H1 (cell line): ENCODE measurements at regions not wholly inside any gene's neighbourhood (a gene's known extent, or its start where the extent isn't known, plus 50 kb on each side); places are given as distances from the start of the nearest gene placed in this dataset.

Experiments
- CTCF ChIA-PET: fragments of 300-600 bp; sonication (Branson Sonifier 250); formaldehyde crosslinking; loops from one replicate; lab custom pipeline; 2021; ENCODE audit not compliant: partially characterized antibody; lab: Charles Lee
- POLR2A ChIA-PET: fragments of 300-600 bp; sonication (Branson Sonifier 250); formaldehyde crosslinking; loops from one replicate; lab custom pipeline; 2021; ENCODE audit warnings: inconsistent platforms; ENCODE audit not compliant: partially characterized antibody; lab: Charles Lee
- DNase-seq, 2 experiments: peaks; one replicate each; pipeline versions ENCODE4 v3.0.0 to v3.0.0-alpha.2; 2010 to 2022; ENCODE audit warnings: low spot score in 2 of 2, low read depth in 1 of 2, mixed read lengths in 1 of 2
- FAIRE-seq: peaks from 2 replicates; lab custom pipeline; 2011; peaks lifted over from hg19 to GRCh38; lab: Jason Lieb, UNC
- H2AFZ ChIP-seq: 2 replicates; pipeline ENCODE4 v1.8.1; 2012; ENCODE audit warnings: low read length, inconsistent platforms
- H2AK5ac ChIP-seq: 2 replicates; pipeline ENCODE4 v1.6.1; 2013; ENCODE audit warnings: low read depth, low read length
- H2BK120ac ChIP-seq: replicated peaks from 2 replicates; pipeline ENCODE3; 2013; ENCODE audit warnings: low read depth, low read length, inconsistent platforms
- H2BK12ac ChIP-seq: 2 replicates; pipeline ENCODE4 v1.6.1; 2013; ENCODE audit warnings: low read depth, low read length
- H2BK15ac ChIP-seq: 2 replicates; pipeline ENCODE4 v1.6.1; 2013; ENCODE audit warnings: low read length
- H2BK20ac ChIP-seq: 2 replicates; pipeline ENCODE4 v1.6.1; 2013; ENCODE audit warnings: low read length
- H2BK5ac ChIP-seq: 2 replicates; pipeline ENCODE4 v1.6.1; 2013; ENCODE audit warnings: low read depth, low read length
- H3K14ac ChIP-seq: 2 replicates; pipeline ENCODE4 v1.6.1; 2013; ENCODE audit warnings: inconsistent platforms; ENCODE audit not compliant: insufficient read length
- H3K18ac ChIP-seq: 2 replicates; pipeline ENCODE4 v1.6.1; 2013; ENCODE audit warnings: low read length; ENCODE audit errors: extremely low read depth
- H3K23ac ChIP-seq: 2 replicates; pipeline ENCODE4 v1.6.1; 2013; ENCODE audit warnings: inconsistent platforms; ENCODE audit not compliant: insufficient read length
- H3K23me2 ChIP-seq: 2 replicates; pipeline ENCODE4 v1.6.1; 2013; ENCODE audit warnings: low read depth, low read length
- H3K27ac ChIP-seq: 2 replicates; pipeline ENCODE4 v1.6.1; 2011; ENCODE audit warnings: low read depth, low read length, inconsistent platforms
- H3K27me3 ChIP-seq, 4 experiments: replicated peaks in 1 of 4; 1 replicate in 1 of 4; 2 replicates in 3 of 4; pipeline versions ENCODE4 v1.6.1 to v1.8.1; 2011 to 2013; ENCODE audit warnings: low read length in 3 of 4, mild to moderate bottlenecking in 3 of 4, inconsistent platforms in 2 of 4, mixed read lengths in 2 of 4, moderate library complexity in 1 of 4; ENCODE audit not compliant: control insufficient read depth in 3 of 4, insufficient read depth in 3 of 4; ENCODE audit errors: extremely low read depth in 1 of 4
- H3K36me3 ChIP-seq, 4 experiments: 2 replicates each; pipeline versions ENCODE4 v1.6.1 to v1.8.1; 2011 to 2013; ENCODE audit warnings: mild to moderate bottlenecking in 4 of 4, low read length in 3 of 4, moderate library complexity in 2 of 4, control low read depth in 1 of 4, inconsistent platforms in 1 of 4; ENCODE audit not compliant: insufficient read depth in 4 of 4, control insufficient read depth in 2 of 4
- H3K4ac ChIP-seq: replicated peaks from 2 replicates; pipeline ENCODE3; 2013; ENCODE audit warnings: low read length, low read depth, mixed read lengths, inconsistent platforms; ENCODE audit not compliant: insufficient read length
- H3K4me1 ChIP-seq, 4 experiments: replicated peaks in 1 of 4; 1 replicate in 1 of 4; 2 replicates in 3 of 4; pipeline versions ENCODE4 v1.6.1 to v1.8.1; 2011 to 2013; ENCODE audit warnings: low read length in 3 of 4, inconsistent platforms in 2 of 4, mixed read lengths in 1 of 4; ENCODE audit not compliant: insufficient read depth in 4 of 4, control insufficient read depth in 3 of 4
- H3K4me2 ChIP-seq, 2 experiments: 2 replicates each; pipeline versions ENCODE4 v1.6.1 to v1.8.1; 2011 to 2013; ENCODE audit warnings: low read depth in 2 of 2, low read length in 2 of 2, control low read depth in 1 of 2, inconsistent platforms in 1 of 2, mild to moderate bottlenecking in 1 of 2; ENCODE audit not compliant: insufficient read depth in 1 of 2
- H3K4me3 ChIP-seq, 4 experiments: fragments of 200-600, 300-600 bp in 1 of 4; sonication (generic), shearing (Covaris generic), sonication (Bioruptor Twin) in 1 of 4; 2 replicates each; pipeline versions ENCODE4 v1.5.1 to v1.8.1; 2011 to 2016; ENCODE audit warnings: low read length in 4 of 4, low read depth in 3 of 4, control low read depth in 2 of 4, inconsistent platforms in 2 of 4, mild to moderate bottlenecking in 2 of 4, mixed read lengths in 1 of 4, moderate library complexity in 1 of 4; ENCODE audit not compliant: insufficient read depth in 2 of 4; ENCODE audit errors: extremely low read depth in 1 of 4
- H3K56ac ChIP-seq: replicated peaks from 2 replicates; pipeline ENCODE3; 2013; ENCODE audit warnings: low read depth, mild to moderate bottlenecking, mixed read lengths, low read length, inconsistent platforms; ENCODE audit not compliant: insufficient read length
- H3K79me1 ChIP-seq: 2 replicates; pipeline ENCODE4 v1.6.1; 2013; ENCODE audit warnings: low read depth, low read length, control low read depth
- H3K79me2 ChIP-seq, 2 experiments: 2 replicates each; pipeline versions ENCODE4 v1.6.1 to v1.8.1; 2012 to 2013; ENCODE audit warnings: low read length in 2 of 2, mild to moderate bottlenecking in 2 of 2, inconsistent platforms in 1 of 2; ENCODE audit not compliant: insufficient read depth in 2 of 2, control insufficient read depth in 1 of 2
- H3K9ac ChIP-seq, 4 experiments: replicated peaks in 1 of 4; 1 replicate in 1 of 4; 2 replicates in 3 of 4; pipeline versions ENCODE4 v1.6.1 to v1.8.1; 2011 to 2013; ENCODE audit warnings: low read depth in 3 of 4, low read length in 3 of 4, control low read depth in 2 of 4, mild to moderate bottlenecking in 2 of 4, moderate library complexity in 2 of 4, inconsistent platforms in 1 of 4; ENCODE audit errors: extremely low read depth in 1 of 4
- H3K9me3 ChIP-seq, 2 experiments: 2 replicates each; pipeline versions ENCODE4 v1.6.1 to v1.8.1; 2012 to 2013; ENCODE audit warnings: mild to moderate bottlenecking in 2 of 2, moderate library complexity in 2 of 2, control low read depth in 1 of 2, inconsistent platforms in 1 of 2, low read depth in 1 of 2, low read length in 1 of 2, mixed read lengths in 1 of 2; ENCODE audit not compliant: insufficient read depth in 2 of 2
- H4K20me1 ChIP-seq, 2 experiments: replicated peaks in 1 of 2; 2 replicates each; pipeline versions ENCODE3 to v1.8.1; 2011 to 2013; ENCODE audit warnings: inconsistent platforms in 2 of 2, low read length in 2 of 2, mild to moderate bottlenecking in 1 of 2; ENCODE audit not compliant: insufficient read depth in 2 of 2, control insufficient read depth in 1 of 2
- H4K5ac ChIP-seq: 2 replicates; pipeline ENCODE4 v1.6.1; 2013; ENCODE audit warnings: low read length, low read depth, mixed read lengths, inconsistent platforms; ENCODE audit not compliant: insufficient read length
- H4K8ac ChIP-seq: 2 replicates; pipeline ENCODE4 v1.8.0; 2013; ENCODE audit warnings: mild to moderate bottlenecking, moderate library complexity, low read length, inconsistent platforms; ENCODE audit not compliant: insufficient read depth; ENCODE audit errors: extremely low read depth
- H4K91ac ChIP-seq: replicated peaks from 2 replicates; pipeline ENCODE3; 2013; ENCODE audit warnings: low read length, mixed read lengths, inconsistent platforms; ENCODE audit not compliant: insufficient read length
- CHD1 ChIP-seq: IDR thresholded peaks from 2 replicates; pipeline ENCODE4 v1.6.1; 2012; ENCODE audit warnings: low read depth, low read length, improper control_type of control experiment
- GABPA ChIP-seq: IDR thresholded peaks from 2 replicates; pipeline ENCODE4 v1.6.1; 2011; ENCODE audit warnings: mild to moderate bottlenecking, low read length, moderate library complexity, borderline replicate concordance; ENCODE audit not compliant: insufficient read depth
- KDM1A ChIP-seq: fragments of 200-600, 300-600 bp; sonication (generic); IDR thresholded peaks from 2 replicates; pipeline ENCODE4 v1.7.1; 2016; ENCODE audit warnings: mild to moderate bottlenecking, low read length, borderline replicate concordance
- PHF8 ChIP-seq: fragments of 200-600 bp; sonication (generic); conservative IDR thresholded peaks from 2 replicates; pipeline ENCODE4 v1.7.1; 2012; ENCODE audit warnings: low read depth, mild to moderate bottlenecking, inconsistent platforms, low read length, moderate library complexity
- POLR2AphosphoS5 ChIP-seq: IDR thresholded peaks from 2 replicates; pipeline ENCODE4 v1.6.1; 2011; ENCODE audit warnings: low read depth, low read length
- RFX5 ChIP-seq: IDR thresholded peaks from 2 replicates; pipeline ENCODE4 v1.6.1; 2011; ENCODE audit warnings: low read depth, low read length, improper control_type of control experiment, borderline replicate concordance
- RXRA ChIP-seq: IDR thresholded peaks from 2 replicates; pipeline ENCODE4 v1.6.1; 2011; ENCODE audit warnings: low read depth, mild to moderate bottlenecking, low read length, moderate library complexity; ENCODE audit not compliant: insufficient read depth
- SIRT6 ChIP-seq: IDR thresholded peaks from one replicate; pipeline ENCODE4 v1.7.1; 2012; ENCODE audit warnings: low read length, inconsistent platforms
- SP1 ChIP-seq: IDR thresholded peaks from 2 replicates; pipeline ENCODE4 v1.6.1; 2011; ENCODE audit warnings: low read depth, low read length
- WGBS, 2 experiments: shearing (Covaris generic) in 1 of 2; methylation state at CpG; one replicate each; pipeline versions ENCODE4 v1.1.6 to v1.1.7; 2013 to 2015; ENCODE audit warnings: low lambda C conversion rate in 2 of 2, mixed read lengths in 2 of 2, inconsistent platforms in 1 of 2, low coverage in 1 of 2, missing lambda C conversion rate in 1 of 2; ENCODE audit not compliant: insufficient replicate concordance in 2 of 2, insufficient coverage in 1 of 2, insufficient read length in 1 of 2; ENCODE audit errors: extremely low coverage in 1 of 2, missing lambda C conversion rate in 1 of 2; 5-methylcytosine and 5-hydroxymethylcytosine counted together

GRCh38 chr5:152135827-152136226 is 211.2 kb upstream of the GLRA1 start:
- no peak for FAIRE-seq
- no peak overlapping the region for H4K91ac ChIP-seq
- H3K36me3 ChIP-seq: no peaks in the 10 kb centered on the region
- H3K9ac ChIP-seq: no peak overlapping the region
- H3K79me1 ChIP-seq: no peaks in the 10 kb centered on the region
- H3K79me2 ChIP-seq: no peaks in the 10 kb centered on the region
- no peaks in the 10 kb centered on the region for H4K20me1 ChIP-seq
- no peak overlapping the region for H2BK5ac ChIP-seq
- no peaks in the 10 kb centered on the region for H3K9me3 ChIP-seq
- H3K14ac ChIP-seq: no peak overlapping the region
- H2AFZ ChIP-seq: no peak overlapping the region
- no peaks in the 10 kb centered on the region for H3K27me3 ChIP-seq
- H2BK20ac ChIP-seq: no peak overlapping the region
- no peak overlapping the region for H3K18ac ChIP-seq
- H2BK12ac ChIP-seq: no peak overlapping the region
- H3K56ac ChIP-seq: no peak overlapping the region
- no peak overlapping the region for H3K27ac ChIP-seq
- ChIA-PET CTCF (interaction anchor here (0.6 kb wide), 1 partner anchor 418 kb away, joined by 3 read pairs; no protein-coding TSS in a partner anchor), POLR2A (no interaction called here)
- H3K4me3 ChIP-seq: no peak overlapping the region
- H2BK120ac ChIP-seq: no peak overlapping the region
- no peak overlapping the region for H4K5ac ChIP-seq
- WGBS, 2 experiments: 89% methylated on average over 2 of the region's 2 CpGs; no CpG with 5 or more reads in 1 of the 2 experiments
- H3K4me2 ChIP-seq: no peak overlapping the region
- DNase-seq: no peak
- H4K8ac ChIP-seq: no peak overlapping the region
- no peak overlapping the region for H2BK15ac ChIP-seq
- H3K23ac ChIP-seq: no peak overlapping the region
- no peak overlapping the region for H2AK5ac ChIP-seq
- H3K4ac ChIP-seq: no peak overlapping the region
- H3K23me2 ChIP-seq: no peaks in the 10 kb centered on the region
- no peaks in the 10 kb centered on the region for H3K4me1 ChIP-seq
- TF ChIP-seq SIRT6 (no peak), RXRA (no peak), KDM1A (no peak), PHF8 (no peak), SP1 (no peak), GABPA (no peak), CHD1 (no peak), POLR2AphosphoS5 (no peak), RFX5 (no peak)
